OCI-LY1 (cell line): ENCODE measurements at regions not wholly inside any gene's neighbourhood (a gene's known extent, or its start where the extent isn't known, plus 50 kb on each side); places are given as distances from the start of the nearest gene placed in this dataset.

Experiments
- H2AFZ ChIP-seq: fragments of 200-600 bp; sonication (generic), shearing (Covaris generic); 2 replicates; pipeline ENCODE4 v1.6.0; 2014; ENCODE audit warnings: antibody characterized with exemption, mild to moderate bottlenecking, low read length
- H3F3A ChIP-seq: fragments of 200-600 bp; sonication (generic), shearing (Covaris generic); 2 replicates; pipeline ENCODE4 v1.6.0; 2014; ENCODE audit warnings: mild to moderate bottlenecking, antibody characterized with exemption, low read length, moderate library complexity; ENCODE audit not compliant: insufficient read depth
- H3K27ac ChIP-seq: fragments of 200-600 bp; sonication (generic); 2 replicates; pipeline ENCODE4 v1.5.1; 2014; ENCODE audit warnings: low read length, mixed run types, mild to moderate bottlenecking, low read depth; ENCODE audit not compliant: poor library complexity, severe bottlenecking
- H3K27me3 ChIP-seq: fragments of 200-600 bp; sonication (generic); 2 replicates; pipeline ENCODE4 v1.6.0; 2014; ENCODE audit warnings: antibody characterized with exemption, mild to moderate bottlenecking, low read length, moderate library complexity; ENCODE audit not compliant: insufficient read depth
- H3K36me3 ChIP-seq: fragments of 200-600 bp; sonication (generic); 2 replicates; pipeline ENCODE4 v1.6.1; 2014; ENCODE audit warnings: mild to moderate bottlenecking, antibody characterized with exemption, low read length, moderate library complexity, mixed read lengths; ENCODE audit not compliant: insufficient read depth
- H3K4me1 ChIP-seq: fragments of 200-600 bp; sonication (generic); 2 replicates; pipeline ENCODE4 v1.5.1; 2014; ENCODE audit warnings: mild to moderate bottlenecking, low read length, moderate library complexity; ENCODE audit not compliant: insufficient read depth, severe bottlenecking
- H3K4me2 ChIP-seq: fragments of 200-600 bp; sonication (generic), shearing (Covaris generic); 2 replicates; pipeline ENCODE4 v1.6.1; 2014; ENCODE audit warnings: low read length
- H3K4me3 ChIP-seq: fragments of 200-600 bp; sonication (generic); 2 replicates; pipeline ENCODE4 v1.5.1; 2014; ENCODE audit warnings: low read length, low read depth, mild to moderate bottlenecking, mixed read lengths; ENCODE audit not compliant: poor library complexity, severe bottlenecking
- H3K79me2 ChIP-seq: fragments of 200-600 bp; shearing (Covaris generic); 2 replicates; pipeline ENCODE4 v1.6.1; 2016; ENCODE audit warnings: mixed run types, low read length, mixed read lengths; ENCODE audit not compliant: insufficient read depth
- H3K9ac ChIP-seq: fragments of 200-600 bp; sonication (generic), shearing (Covaris generic); 2 replicates; pipeline ENCODE4 v1.6.1; 2014; ENCODE audit warnings: mild to moderate bottlenecking, low read length, mixed read lengths
- H3K9me2 ChIP-seq: fragments of 200-600 bp; sonication (generic), shearing (Covaris generic); 2 replicates; pipeline ENCODE4 v1.6.1; 2014; ENCODE audit warnings: low read depth, mild to moderate bottlenecking, low read length, mixed read lengths
- H3K9me3 ChIP-seq: fragments of 200-600 bp; shearing (Covaris generic); 2 replicates; pipeline ENCODE4 v1.6.1; 2014; ENCODE audit warnings: low read length, mixed read lengths
- H4K20me1 ChIP-seq: fragments of 200-600 bp; sonication (generic), shearing (Covaris generic); 2 replicates; pipeline ENCODE4 v1.6.0; 2016; ENCODE audit warnings: mild to moderate bottlenecking, low read length; ENCODE audit not compliant: insufficient read depth
- EZH2 ChIP-seq: fragments of 200-600 bp; sonication (generic), shearing (Covaris generic); IDR thresholded peaks from 2 replicates; pipeline ENCODE4 v1.8.0; 2017; ENCODE audit warnings: borderline replicate concordance, mixed run types, mild to moderate bottlenecking, antibody characterized with exemption, low read length, moderate library complexity, mixed read lengths
- TF ChIP-seq, protein P1 (sequence below): fragments of 200-600 bp; sonication (generic), shearing (Covaris generic); IDR thresholded peaks from 2 replicates; pipeline ENCODE4 v1.5.1; 2017; ENCODE audit warnings: mild to moderate bottlenecking, antibody characterized with exemption, low read length, moderate library complexity, mixed read lengths

DNA sequence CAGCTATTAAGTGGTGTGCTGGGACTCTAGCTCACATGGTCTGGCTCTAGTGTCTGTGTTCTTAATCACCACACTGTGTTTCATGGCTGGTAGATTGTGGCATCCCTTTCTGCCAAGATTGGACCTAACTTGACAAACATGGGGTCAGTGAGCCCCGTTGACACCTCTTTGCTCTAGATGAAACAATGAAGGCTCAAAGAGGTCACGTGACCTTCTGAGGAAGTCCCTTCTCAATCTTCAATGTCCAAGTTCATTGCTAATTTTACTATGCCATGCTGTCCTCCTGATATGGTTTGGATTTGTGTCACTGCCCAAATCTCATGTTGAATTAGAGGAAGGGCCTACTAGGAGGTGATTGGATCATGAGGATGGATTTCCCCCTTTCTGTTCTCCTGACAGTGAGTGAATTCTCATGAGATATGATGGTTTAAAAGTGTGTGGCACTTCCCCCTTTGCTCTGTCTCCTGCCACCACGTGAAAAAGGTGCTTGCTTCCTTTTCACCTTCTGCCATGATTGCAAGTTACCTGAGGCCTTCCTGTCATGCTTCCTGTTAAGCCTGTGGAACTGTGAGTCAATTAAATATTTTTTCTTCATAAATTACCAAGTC, 177.8 kb upstream of the MYLIP start:
- Histone ChIP-seq H3K27ac (no peak overlapping the region), H3K4me3 (no peak overlapping the region), H3K9ac (no peak overlapping the region), H3K27me3 (no peaks in the 10 kb centered on the region), H4K20me1 (no peaks in the 10 kb centered on the region), H3F3A (no peaks in the 10 kb centered on the region), H3K4me1 (peaks cover 23% of the 10 kb centered on the region), H3K9me3 (no peaks in the 10 kb centered on the region), H3K79me2 (no peaks in the 10 kb centered on the region), H3K36me3 (no peaks in the 10 kb centered on the region), H3K9me2 (no peaks in the 10 kb centered on the region), H3K4me2 (no peak overlapping the region), H2AFZ (no peak overlapping the region)
- TF ChIP-seq, protein P1, sequence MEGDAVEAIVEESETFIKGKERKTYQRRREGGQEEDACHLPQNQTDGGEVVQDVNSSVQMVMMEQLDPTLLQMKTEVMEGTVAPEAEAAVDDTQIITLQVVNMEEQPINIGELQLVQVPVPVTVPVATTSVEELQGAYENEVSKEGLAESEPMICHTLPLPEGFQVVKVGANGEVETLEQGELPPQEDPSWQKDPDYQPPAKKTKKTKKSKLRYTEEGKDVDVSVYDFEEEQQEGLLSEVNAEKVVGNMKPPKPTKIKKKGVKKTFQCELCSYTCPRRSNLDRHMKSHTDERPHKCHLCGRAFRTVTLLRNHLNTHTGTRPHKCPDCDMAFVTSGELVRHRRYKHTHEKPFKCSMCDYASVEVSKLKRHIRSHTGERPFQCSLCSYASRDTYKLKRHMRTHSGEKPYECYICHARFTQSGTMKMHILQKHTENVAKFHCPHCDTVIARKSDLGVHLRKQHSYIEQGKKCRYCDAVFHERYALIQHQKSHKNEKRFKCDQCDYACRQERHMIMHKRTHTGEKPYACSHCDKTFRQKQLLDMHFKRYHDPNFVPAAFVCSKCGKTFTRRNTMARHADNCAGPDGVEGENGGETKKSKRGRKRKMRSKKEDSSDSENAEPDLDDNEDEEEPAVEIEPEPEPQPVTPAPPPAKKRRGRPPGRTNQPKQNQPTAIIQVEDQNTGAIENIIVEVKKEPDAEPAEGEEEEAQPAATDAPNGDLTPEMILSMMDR = no peak
- TF ChIP-seq EZH2 = no peak

DNA sequence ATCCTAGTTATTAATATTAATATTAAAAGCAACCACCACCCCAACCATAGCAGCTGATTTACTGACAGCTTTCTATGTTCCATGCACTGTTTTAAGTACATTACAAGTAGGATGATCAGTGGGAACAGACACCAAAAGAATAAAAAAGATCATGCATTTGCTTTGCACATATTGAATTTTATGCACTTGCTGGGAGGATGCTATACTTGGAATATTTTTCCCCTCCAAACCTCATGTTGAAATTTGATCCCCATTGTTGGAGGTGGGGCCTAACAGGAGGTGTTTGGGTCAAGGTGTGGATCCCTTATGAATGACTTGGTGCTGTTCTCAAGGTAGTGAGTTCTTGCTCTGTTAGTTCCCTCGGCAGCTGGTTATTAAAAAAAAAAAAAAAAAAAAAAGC, 178.9 kb upstream of the MYLIP start:
- H3K79me2 ChIP-seq = no peaks in the 10 kb centered on the region
- H3K4me3 ChIP-seq = no peak overlapping the region
- H3K9me2 ChIP-seq = no peaks in the 10 kb centered on the region
- TF ChIP-seq, protein P1 = no peak
- no peak for TF ChIP-seq EZH2
- H3K9me3 ChIP-seq = no peaks in the 10 kb centered on the region
- no peak overlapping the region for H2AFZ ChIP-seq
- H3K27me3 ChIP-seq = no peaks in the 10 kb centered on the region
- no peak overlapping the region for H3K4me2 ChIP-seq
- no peak overlapping the region for H3K9ac ChIP-seq
- H3K27ac ChIP-seq = no peak overlapping the region
- H4K20me1 ChIP-seq = no peaks in the 10 kb centered on the region
- peaks cover 19% of the 10 kb centered on the region for H3K4me1 ChIP-seq
- no peaks in the 10 kb centered on the region for H3K36me3 ChIP-seq
- no peaks in the 10 kb centered on the region for H3F3A ChIP-seq

DNA sequence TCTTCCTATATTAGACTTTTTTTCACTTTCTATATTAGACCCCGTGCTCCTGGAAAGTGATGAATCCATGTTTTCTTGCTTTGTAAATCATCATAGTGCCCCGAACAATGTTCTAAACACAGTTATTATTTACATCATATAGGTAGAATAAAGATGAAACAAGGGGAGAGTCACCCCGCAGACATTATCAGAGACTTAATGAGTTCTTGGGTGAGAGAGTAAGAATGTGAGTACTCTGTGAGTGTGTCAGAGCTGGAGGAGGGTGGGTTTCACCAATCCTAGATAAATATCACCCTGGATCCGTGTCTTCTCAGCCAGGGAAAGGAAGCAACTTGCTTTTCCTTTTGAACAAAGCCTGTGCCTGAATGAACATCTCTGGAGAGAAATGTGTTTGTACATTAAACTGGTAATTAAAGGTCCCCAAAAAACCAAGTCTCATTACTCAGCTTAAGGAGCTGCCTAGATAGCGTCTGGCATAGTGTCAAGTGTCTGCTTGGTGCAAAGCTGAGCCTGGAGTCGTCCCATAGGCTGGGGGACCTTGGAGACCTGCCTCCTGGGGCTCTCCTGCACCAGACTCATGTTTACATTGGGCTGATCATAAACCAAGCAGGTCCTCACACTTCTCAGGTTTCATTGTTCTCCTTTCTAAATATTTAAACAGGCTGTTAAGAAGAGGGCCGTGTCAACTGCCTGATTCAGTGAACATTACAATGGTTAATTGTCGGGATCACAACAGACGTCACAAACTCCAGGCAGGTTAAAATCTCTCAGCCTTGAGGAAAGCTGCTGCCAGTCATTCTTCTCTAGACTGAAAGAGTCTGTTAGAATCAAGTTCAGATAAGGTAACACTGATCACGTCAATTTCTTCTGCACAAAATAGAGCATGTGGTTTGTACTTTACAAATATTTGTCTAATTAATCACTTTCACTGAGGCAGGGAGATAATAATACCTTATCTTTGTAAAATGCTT, 179.7 kb upstream of the MYLIP start:
- Histone ChIP-seq H3K27ac (no peak overlapping the region), H3F3A (no peaks in the 10 kb centered on the region), H3K79me2 (no peaks in the 10 kb centered on the region), H3K4me1 (peaks cover 16% of the 10 kb centered on the region), H3K9me2 (no peaks in the 10 kb centered on the region), H3K9ac (no peak overlapping the region), H4K20me1 (no peaks in the 10 kb centered on the region), H3K4me3 (no peak overlapping the region), H3K9me3 (no peaks in the 10 kb centered on the region), H3K4me2 (no peak overlapping the region), H2AFZ (no peak overlapping the region), H3K27me3 (no peaks in the 10 kb centered on the region), H3K36me3 (no peaks in the 10 kb centered on the region)
- no peak for TF ChIP-seq EZH2
- TF ChIP-seq, protein P1 = no peak
